ENCODE measurements at regions not wholly inside any gene's neighbourhood (a gene's known extent, or its start where the extent isn't known, plus 50 kb on each side); places are given as distances from the start of the nearest gene placed in this dataset.

DNA sequence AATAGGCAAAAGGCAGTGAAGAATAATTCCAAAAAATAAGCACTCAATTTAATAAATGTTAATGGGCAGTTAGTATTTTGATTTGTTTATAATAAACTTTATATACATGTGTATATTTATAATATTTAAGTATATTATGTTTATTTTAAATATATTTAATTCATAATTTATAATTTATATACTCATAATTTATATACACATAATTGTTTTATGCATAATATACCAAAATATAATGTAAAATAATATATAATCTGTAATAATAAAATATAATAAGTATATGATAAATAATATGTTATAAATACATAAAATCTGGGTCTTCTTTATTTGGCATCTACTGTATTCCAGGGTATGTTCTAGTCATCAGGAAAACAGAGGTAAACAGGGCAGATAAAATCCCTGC lies 100.2 kb upstream of the ARID2 start:
- DNase-seq (ENCODE audit: low read depth), result no peak

DNA sequence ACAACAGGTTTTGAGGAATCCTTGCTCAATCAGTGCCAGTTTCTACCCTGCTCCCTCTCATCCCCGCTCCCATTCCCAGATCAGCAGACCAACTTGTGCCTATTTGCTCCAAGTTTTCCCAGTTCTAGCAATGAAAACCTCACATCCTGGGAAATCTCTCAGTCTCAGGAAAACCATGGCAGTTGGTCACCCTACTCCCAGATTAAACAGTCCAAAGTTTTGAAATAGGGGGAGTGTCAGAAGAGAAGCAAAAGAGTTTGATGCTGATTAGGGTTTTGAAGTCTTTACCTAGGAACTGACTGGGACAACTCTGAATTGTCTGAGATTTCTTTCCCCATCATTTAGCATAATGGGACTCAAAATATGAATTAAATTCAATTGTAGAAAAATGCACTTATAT lies 95.8 kb upstream of the ARID2 start:
- no peak for DNase-seq (ENCODE audit: low read depth)

DNA sequence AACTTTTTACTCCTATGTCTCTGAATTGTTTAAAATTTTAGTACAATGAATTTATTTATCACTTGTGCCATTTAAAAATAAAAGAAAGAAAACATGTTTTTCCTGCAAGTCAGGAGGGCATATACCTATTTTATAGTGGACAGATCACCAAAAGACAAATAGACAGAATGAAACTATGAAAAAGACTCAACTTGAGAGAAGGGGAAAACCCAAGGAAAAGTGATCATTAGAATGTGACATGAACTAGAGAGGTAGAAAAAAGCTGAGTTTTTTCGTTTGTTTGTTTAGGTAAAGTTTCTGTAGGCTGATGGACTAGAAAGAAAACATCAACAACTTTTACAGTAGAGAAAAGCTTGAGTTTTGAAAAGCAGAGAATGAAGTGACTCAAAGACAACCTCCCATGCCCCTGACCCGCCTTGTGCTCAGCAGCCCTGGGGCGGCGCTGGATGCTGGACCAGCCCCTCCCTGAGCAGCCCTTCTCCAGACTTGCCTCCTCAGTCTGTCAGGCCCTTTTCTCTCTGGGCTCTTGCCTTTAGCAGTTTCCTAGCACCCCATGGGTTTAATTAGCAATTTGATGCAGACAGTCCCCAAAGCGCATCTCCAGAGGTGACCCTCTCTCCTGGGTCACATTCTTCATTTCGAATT lies 95.1 kb upstream of the ARID2 start:
- no peak for DNase-seq (ENCODE audit: low read depth)

DNA sequence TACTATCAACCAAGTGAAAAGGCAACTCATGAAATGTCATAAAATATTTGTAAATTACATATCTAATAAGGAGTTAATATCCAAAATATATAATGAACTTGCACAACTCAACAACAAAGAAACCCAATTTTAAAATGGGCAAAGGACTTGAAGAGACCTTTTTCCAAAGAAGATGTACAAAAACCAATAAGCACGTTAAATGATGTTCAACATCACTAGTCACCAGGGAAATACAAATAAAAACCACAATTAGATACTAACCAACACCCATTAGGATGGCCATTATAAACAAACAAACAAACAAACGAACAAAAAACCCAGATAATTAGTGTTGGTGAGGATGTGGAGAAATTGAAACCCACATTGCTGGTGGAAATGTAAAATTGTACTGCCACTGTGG lies 92.3 kb upstream of the ARID2 start:
- no peak for DNase-seq (ENCODE audit: low read depth)

DNA sequence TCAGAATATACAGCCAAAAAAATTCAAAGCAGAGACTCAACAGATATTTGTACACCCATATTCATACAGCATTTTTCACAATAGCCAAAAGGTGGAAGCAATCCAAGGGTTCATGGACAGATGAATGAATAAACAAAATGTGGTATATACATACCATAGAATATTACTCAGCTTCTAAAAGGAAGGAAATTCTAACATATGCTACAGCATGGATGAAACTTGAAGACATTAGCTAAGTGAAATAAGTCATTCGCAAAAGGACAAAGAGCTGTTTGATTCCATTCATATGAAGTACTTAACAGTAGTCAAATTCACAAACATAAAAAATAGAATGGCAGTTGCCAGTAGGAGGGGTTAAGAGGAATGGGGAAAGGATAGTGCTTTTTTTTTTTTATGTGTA lies 91.8 kb upstream of the ARID2 start:
- DNase-seq (ENCODE audit: low read depth), result peak; percentile 79

DNA sequence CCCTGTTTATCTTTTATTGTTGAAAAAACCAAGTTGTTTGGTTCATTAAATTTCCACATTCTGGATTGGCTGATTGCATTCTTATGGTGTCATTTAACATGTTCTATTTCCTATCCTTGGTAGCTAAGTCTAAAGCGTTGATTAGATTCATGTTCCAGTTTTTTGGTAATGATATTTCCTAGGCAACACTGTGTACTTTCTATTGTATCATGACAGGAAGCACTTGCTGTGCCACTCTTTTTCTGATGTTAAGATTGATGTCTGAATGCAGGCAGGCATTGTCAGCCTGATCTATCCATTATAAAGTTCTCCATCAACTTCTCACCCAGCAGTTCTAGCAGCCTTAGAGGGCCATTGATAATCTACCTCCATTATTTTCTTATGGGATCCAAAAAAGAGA lies 91.1 kb upstream of the ARID2 start:
- DNase-seq (ENCODE audit: low read depth), result no peak

DNA sequence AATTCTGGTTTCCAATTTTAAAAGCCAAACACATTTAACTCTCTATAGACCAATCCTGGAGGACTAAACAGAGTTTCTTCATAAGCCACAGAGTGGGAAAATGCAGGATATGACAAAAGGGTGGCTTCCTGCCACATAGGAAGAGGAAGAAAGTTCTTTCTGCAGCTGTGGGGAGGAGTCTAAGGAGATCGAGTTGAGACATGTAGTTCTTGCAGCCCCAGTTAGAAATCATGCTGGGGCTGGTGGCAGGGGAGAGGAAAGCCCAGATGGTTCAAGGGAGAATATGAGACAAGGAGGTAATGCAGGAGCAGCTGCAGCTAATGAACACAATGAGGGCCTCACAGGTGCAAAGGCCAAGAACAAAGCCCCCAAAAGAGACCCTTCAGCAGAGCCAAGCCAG lies 85.0 kb upstream of the ARID2 start:
- DNase-seq (ENCODE audit: low read depth), result peak; percentile 44

DNA sequence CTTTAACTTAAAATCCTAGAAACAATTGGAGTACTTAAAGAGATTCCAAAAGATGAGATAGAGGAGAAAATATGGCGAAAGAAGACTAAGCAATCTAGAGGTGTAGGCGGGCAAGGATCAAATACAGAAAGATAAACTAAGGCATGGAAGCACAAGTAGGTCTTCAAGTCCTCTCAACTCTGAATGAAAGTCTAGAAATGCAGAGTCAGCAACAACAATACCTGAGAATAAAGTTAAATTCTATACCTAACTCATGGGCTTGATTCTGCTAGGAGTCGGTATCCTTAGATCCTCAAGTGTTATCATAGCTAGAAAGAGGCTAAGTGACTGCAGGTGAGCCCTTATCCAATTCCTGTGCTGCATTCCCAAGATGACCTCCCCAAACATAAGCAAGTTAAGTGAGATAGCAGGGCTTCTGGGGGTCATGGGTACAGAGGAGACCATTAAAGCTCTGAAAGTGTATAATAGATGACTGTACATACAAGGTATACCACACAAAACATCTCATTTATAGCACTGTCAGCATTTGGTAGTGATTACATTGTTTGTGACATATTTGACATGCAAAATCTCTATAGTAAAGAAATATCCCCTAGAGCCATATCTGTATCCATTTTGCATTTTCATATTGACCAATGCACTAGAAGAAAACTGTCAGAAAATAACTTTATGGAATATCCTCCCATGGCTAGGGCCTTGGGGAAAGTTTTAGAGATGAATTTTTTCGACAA lies 82.5 kb upstream of the ARID2 start:
- DNase-seq (ENCODE audit: low read depth), result no peak

DNA sequence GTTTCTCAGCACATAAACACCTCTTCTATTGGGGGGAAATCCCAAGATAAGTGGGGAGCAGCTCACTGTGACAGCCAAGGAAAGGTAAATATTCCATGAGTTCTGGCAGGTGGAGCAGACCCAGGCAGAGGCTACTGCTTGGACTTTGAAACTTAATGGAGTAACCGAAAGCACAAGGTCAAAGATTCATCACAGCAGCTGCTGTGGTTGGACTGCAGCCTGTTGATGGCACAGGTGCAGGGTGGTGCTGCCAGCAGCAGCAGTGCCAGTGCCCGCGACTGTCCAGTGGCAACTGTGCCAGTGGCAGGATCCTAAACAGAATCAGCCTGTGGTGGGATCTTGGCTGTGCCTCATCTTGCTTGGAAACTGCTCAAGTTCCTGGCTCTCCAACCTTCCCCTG lies 81.4 kb upstream of the ARID2 start:
- no peak for DNase-seq (ENCODE audit: low read depth)

DNA sequence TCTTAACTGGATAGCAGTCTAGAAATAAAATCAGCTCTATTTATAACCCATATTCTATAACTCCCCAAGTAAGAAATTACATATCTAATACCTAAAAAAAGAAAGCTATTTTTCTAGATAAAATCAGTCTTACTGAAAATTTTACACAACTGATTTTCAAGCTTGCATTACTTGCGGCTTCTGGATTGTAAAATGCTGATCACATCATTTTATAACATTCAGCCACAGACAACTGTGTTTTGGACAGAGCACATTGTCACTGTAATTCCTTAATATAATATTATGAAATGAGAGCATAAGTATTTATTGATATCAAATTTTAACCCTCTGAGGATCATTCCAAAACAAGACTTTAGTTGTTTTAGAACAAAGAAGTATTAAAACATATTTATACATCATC lies 78.5 kb upstream of the ARID2 start:
- DNase-seq (ENCODE audit: low read depth), result no peak

DNA sequence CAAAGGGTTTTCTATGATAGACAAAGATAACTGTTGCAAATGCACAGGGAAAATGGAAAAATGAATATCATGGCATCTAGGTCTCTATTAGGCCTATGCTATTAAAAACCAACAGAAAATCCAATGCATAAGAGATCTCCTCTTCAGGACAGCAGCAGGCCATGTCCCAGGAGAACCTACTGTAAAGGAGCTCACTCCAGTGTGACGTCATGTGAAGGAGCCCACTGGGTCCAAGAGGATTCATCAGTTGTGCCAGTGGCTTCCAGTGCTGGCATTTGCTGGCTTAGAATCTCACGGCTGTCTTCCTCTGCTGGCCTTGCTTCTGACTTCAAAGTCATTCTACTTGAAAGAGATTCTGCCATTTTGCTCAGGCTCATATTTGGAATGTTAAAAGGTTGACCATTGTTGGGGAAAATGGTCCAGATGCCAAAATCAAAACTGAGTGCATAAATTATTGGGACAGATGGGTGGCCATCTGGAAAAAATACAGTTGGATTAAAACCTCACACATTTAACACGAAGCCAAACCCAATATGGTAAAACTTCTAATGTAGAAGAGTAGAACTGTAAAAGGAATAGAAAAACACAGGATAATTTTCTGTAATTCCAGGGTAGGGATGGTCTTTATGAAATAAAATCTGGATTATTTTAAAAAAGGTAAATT lies 75.4 kb upstream of the ARID2 start:
- DNase-seq (ENCODE audit: low read depth), result no peak

DNA sequence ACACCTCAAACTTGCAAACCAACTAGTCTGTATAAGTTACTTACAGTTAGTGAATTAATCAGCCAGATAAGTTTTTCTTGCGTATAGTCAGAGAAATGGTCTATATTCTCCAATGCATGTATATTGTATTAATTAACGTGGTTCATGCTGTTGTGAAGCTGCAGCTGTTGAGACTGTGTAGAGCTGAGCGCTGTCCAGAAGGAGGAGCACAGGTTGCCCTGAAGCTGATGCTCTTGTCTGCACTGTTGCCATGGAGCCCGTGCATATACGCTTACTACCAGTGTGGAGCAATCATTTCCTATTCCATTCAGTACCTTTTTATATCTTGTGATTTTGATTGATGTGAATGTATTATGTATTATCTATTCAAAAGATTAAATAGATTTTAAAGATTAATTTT lies 74.3 kb upstream of the ARID2 start:
- peak; percentile 6 for DNase-seq (ENCODE audit: low read depth)

DNA sequence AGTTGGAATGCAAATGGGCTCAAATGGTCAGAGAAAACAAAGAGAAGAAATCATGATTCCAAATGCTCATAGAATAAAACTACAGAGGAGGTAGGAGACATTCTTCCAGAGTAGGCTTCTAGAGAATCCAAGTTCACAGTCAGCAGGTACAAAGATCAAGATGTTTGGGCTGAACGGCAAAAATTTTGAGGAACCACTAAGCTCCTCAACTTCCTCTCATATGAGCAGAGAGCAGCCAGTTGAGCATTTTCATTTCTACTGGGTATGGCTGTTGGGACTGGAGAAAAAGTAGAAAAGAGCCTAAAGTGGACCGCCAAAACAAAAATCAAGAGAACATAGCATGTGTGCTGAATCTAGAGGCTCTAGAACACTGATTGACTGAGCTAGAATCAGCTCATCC lies 73.8 kb upstream of the ARID2 start:
- DNase-seq (ENCODE audit: low read depth), result no peak

DNA sequence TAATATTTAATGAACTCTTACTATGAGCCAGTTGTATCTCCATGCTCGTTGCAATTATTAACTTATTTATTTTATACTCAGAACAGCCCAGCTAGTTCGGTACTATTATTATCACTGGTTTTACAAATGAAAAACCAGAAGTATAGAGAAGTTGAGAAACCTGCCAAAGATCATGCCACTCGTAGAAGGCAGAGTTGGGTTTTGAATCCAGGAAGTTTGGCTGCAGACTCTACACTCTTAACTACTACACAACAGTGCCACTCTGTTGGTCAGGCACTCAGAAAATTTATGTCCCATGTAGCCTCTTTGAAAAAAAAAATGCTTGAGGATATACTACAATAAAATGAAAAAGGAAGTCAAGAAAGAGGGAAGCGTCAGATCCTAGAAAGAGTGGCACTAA lies 71.5 kb upstream of the ARID2 start:
- no peak for DNase-seq (ENCODE audit: low read depth)

DNA sequence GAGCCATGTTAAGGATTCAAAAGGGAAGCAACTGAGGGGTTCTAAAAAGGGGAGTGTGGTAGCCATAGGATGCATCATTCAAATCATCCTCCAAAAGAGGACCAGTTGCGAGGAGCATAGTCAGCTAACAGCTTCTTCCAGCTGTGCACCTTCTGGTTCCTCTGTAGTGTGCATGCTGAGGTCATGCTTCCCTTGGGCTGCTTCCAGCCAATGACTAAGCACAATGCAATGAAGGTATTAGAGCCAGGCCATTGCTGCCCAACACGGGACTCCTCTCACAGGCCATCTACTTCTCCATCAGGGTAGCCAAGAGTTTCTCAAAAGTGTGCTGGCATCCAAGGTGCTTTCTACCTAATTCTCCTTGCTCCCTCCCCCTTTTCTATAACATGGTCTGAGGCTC lies 69.2 kb upstream of the ARID2 start:
- DNase-seq (ENCODE audit: low read depth), result peak; percentile 17

DNA sequence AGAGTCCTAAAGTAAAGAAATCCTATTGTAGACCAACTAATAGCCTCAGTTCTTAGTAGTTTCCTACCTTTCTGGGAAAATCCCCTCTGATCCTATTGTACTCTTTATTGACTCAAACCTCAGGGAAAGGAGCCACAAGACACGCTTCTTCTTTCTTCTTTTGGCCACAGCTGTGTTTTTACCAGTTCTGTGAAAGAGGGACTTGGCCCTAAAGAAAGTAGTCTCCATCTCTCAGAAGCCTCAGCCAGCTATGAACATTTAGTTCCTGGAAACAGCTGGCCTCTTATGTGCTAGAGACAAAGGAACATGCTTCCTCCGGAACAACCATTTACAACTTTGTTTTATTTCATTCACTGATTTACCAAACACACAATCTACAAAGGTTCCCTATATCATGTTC lies 66.1 kb upstream of the ARID2 start:
- DNase-seq (ENCODE audit: low read depth), result no peak

DNA sequence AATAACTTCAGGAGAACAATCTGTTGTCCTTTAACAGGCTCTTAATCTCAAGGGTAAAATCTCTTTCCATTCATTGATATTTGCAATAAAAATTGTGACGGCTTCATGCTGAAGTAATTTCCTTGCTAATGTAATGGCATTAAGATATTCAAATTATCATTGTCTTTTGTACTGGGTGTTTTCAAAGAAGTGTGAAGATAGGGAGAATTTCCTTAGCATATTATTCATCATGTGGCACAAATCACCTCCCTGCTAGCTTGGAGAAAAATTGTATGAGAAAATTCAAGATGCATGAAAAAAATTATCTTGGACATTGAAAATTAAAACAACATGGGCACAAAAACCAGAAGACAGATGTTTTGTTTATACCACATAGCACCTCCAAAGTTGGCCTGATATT lies 63.6 kb upstream of the ARID2 start:
- no peak for DNase-seq (ENCODE audit: low read depth)

DNA sequence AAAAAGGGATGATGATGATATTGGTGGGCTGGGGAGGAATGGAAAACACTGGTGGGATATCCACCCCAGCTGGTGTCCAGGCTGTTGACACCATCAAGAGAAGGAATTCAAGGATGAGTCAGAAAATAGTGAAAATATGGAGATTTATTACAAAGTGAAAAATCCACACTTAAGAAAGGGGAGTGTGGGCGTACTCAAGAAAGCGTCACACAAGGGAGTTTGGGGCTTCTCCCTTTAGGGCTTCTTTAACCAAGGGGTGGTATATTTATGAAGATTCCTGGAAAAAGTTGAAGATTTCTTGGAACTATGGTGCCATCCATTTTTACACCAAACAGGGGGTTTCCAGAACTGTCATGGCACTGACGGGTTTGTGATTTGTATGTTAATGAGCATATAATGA lies 63.1 kb upstream of the ARID2 start:
- no peak for DNase-seq (ENCODE audit: low read depth)

DNA sequence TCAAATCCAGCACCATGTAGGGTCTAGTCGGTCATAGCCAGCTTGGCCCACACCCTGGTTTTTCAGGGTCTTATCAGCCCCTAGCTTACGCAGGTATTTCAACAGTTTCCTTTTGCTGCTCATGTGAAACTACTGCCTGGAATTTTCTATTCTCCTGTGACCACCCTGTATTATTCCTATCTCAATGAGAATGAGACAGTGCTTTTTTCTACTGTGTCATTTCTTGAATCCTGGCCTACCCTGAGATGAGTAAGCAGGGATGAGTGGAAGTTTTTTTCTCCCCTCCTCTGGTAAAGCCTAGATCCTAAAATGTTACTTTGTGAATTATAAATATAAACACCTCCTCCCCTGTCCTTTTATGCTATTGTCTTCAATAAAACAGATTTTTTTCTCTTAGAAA lies 62.7 kb upstream of the ARID2 start:
- DNase-seq (ENCODE audit: low read depth), result no peak

DNA sequence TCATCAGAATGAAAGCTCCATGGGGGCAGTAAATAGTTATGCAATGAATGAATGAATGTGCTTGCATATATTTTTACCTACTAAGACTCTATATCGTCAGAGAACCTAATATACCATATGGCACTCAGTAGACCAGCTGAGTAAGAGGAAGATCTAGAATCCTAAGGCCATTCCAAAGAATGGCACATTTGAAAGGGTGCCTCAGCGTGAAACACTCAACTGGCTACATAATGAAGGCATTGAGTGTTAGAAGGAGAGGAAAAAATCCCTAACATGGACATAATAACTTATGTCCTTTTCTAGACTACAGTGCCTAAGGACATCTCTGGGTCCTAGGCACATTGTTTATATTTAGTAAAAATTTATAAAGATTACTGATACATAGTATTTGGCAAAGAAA lies 61.7 kb upstream of the ARID2 start:
- DNase-seq (ENCODE audit: low read depth), result no peak

DNA sequence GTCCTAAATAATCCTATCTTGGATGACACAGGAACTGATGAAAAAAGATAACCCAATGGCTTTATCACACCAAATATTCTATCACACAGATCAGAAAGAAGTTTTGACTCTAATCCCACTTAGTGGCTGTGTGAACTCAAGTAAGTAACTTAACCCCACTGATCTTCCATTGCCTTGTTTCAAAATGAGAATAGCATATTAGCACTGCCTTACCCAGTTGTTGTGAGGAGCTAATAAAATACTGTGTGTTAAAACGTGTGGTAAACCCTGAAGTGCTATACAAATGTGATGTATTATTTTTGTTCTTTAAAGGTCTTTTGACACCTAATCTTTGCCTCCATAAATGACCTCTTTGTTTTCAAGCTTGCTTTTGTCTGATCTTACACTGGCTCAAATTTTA lies 60.9 kb upstream of the ARID2 start:
- DNase-seq (ENCODE audit: low read depth), result no peak

DNA sequence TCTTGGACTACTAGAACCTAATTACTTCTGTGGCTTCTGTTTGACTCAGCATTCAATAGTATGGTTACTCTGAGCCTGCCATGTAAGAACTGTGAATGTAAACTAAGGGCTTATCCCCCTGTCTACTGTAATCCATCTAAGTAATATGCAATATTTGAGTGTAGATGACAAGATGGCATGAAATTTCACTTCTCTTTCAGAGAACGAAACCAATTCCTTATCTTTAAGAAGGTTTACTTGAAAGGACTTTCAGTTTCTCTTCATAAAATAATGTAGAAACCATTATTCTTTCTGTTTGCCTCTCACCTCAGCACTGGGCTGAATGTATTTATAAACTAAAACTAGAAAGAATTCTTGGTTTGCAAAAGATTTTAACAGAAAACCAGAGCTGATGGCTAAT lies 60.4 kb upstream of the ARID2 start:
- DNase-seq (ENCODE audit: low read depth), result no peak

DNA sequence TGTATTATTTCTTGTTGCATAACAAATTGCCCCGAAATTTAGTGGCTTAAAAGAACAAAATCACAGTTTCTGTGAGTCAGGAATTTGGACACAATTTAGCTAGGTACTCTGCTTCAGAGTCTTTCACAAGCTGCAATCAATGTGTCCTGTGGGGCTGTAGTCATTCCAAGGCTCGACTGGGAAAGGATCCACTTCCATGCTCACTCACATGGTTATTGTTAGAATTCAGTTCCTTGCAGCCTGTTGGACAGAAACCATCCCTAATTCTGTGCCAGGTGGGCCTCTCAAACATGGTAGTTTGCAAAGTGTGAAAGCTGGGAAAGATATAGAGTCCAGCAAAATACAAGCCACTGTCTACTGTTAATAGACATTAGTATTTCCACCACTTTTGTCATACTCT lies 59.7 kb upstream of the ARID2 start:
- DNase-seq (ENCODE audit: low read depth), result peak; percentile 22

Measured in fibroblast of gingiva (primary cell).